NCI-H526 (cell line): ENCODE measurements at regions not wholly inside any gene's neighbourhood (a gene's known extent, or its start where the extent isn't known, plus 50 kb on each side); places are given as distances from the start of the nearest gene placed in this dataset.

Experiments used
- DNase-seq, 2 experiments: peaks; one replicate each; lab custom pipeline; 2025; lab: John Stamatoyannopoulos, UW

GRCh38 chr3:107428051-107428858 lies 51.0 kb downstream of the CCDC54 start:
- peak in 1 of 2 experiments; percentile 5 for DNase-seq

- DNase-seq: peak; percentile 76 to 90
Measured at GRCh38 chr3:107429320-107430181, 52.3 kb downstream of the CCDC54 start.

DNA sequence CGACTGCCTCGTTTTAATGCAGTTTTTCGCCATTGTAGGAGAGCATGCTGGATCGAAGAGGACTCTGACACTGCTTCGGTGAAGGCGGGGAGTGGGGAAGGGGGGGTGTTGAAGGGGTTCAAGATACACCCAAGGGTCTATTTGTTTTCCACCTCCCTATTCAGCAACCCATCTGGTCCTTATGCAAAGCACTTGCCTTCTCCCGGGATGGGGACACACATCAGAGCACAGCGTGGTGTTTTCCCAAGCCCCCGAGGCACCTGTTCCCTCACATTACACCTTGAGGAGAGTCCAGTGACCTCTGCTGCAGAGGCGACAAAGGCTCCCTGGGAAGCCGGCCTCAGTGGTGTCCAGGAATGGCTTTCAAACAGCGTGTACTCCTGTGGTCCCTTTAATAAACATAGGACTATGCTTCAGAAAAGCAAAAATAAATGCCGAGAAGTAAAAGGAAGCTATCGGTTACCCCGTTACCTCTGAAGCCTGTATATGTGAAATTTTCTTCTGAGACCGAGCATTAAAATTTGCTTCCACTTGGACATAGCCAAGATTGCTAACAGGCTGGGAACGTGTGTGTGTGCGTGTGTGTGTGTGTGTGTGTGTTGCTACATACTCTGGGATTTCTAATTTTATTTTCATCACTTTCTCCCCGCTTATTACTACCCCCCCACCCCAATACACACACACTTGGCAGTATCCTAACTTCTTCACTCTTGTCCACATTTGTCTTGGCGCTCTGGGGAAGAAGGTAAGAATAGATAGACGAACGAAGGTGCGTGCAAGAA lies 53.2 kb downstream of the CCDC54 start:
- peak; percentile 36 to 71 for DNase-seq

DNA sequence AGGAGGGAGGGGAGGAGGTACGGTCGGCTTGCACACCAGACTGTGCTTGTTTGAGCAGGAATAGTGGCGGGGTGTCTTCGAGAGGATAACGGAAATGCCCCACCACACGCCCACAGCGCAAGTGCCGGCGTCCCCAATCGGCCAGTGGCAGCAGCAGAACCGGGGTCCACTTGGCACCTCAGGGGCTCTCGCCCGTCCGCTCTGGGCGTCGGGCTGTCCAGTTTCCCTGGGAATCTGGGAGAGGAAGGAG lies 53.7 kb downstream of the CCDC54 start:
- no peak for DNase-seq

DNA sequence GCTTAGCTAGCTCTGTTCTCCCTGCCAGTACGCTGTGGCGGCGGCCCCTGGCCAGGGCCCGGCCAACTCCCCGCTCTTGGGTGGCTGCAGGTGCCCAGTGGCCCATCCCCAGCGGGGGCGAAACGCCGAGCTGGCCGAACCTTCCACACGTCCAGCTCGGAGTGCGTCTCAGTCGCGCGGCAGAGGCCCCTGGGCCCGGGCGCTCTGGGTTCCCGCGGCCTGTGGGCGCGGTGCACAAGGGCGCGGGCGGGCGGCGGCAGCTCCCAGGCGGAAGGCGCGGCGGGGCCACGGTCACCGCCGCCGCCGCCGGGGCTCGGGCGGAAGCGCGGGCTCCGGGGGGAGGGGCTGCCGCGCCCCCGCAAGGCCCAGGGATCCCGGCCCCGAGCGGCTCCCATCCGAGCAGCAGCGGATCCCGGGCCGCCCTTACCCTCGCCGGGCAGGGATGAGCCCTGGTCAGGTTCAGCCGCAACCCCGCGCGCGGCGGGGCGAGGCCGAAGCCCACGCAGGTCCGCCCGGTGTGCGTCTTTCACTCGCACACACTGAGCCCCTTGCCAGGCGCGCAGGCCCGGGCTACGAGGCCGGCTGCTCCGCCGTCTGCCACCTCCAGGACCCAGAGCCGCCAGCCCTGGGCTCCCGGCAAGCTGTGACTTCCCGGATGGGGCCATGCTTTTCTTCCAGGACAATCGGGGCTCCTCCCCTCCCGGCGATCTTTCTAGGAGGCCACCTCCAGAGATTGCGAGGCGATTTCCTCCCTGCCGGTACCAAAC lies 54.2 kb downstream of the CCDC54 start:
- peak in 1 of 2 experiments; percentile 73 for DNase-seq

GRCh38 chr3:107432013-107432515 lies 54.8 kb downstream of the CCDC54 start:
- DNase-seq: peak in 1 of 2 experiments; percentile 22

DNA sequence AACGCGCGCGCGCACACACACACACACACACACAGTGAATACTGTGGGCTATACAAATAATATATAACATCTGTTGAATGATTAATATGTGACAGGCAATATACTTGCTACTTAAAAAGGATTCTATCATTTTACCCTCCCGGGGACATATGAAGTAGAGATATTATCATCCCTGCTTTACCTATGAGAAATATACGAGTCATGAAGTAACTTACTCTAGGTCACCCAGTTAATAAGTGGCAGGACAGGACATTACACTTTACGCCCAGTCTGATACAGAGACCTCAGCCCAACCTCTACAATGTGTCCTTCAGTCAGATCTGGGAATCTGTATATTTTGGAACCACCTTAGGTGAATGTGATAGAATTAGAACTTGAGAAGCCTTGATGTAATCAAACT lies 55.4 kb downstream of the CCDC54 start:
- DNase-seq: no peak

GRCh38 chr3:107436029-107436428 lies 58.8 kb downstream of the CCDC54 start:
- DNase-seq: no peak

GRCh38 chr3:107438671-107439070 lies 61.4 kb downstream of the CCDC54 start:
- DNase-seq: no peak

- no peak for DNase-seq
Measured at GRCh38 chr3:107441617-107442016, 64.4 kb downstream of the CCDC54 start.

GRCh38 chr3:107443461-107443860 lies 66.2 kb downstream of the CCDC54 start:
- DNase-seq: no peak

DNA sequence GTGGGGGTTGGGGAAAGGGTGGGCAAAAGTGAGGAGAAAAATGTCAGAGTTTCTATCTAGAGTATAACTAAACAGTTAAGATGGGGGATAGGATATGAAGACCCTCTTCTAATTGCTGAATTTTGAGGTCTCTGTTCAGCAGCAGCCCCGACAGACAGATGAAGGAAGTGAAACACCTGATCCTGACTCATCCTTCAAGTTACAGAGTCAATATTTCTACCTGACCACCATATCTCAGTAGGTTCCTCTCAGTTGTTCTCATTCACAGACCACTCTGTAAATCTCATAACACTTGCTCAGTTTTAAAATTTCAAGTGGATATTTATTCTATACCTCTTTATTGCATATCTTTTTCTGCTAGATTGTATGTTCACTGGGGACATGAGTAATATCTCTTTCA lies 69.5 kb downstream of the CCDC54 start:
- no peak for DNase-seq

- no peak for DNase-seq
Measured at GRCh38 chr3:107450254-107450893, 72.4 kb upstream of the BBX start.

DNA sequence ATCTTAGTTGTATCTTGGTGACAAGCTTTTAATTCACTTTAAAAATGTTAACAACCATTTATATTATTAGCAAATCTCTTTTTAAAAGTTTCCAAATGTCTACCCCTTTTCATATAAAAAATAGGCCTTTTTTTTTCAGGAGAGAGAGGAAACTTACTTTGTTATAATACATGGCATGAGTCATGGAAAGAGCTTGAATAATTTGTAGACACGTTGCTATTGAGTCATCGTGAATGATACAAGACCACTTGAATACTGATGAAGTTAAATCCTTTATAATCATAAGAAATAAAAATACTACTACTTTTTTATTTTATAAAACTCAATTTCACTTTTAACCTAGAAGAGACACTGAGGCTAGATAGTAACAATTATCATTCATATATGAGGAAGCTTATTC lies 70.3 kb upstream of the BBX start:
- no peak for DNase-seq

DNA sequence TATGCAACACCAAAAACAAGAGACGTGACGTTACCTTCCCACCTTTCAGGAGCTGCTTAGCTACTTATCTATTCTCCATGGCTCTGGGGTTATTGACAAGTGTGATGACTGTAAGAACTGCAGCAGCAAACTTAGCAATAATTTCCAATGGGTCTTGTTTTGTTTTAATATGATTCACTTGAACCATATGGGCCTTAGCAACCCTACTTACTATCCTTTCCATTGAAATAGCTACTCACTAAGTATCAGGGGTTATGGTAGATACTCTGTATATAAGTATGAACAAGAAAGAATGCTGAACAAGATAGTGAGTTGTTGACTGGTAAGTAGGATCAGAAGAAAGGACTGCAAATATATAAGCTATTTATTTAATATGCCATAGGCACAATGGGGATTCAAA lies 69.3 kb upstream of the BBX start:
- DNase-seq: no peak

DNA sequence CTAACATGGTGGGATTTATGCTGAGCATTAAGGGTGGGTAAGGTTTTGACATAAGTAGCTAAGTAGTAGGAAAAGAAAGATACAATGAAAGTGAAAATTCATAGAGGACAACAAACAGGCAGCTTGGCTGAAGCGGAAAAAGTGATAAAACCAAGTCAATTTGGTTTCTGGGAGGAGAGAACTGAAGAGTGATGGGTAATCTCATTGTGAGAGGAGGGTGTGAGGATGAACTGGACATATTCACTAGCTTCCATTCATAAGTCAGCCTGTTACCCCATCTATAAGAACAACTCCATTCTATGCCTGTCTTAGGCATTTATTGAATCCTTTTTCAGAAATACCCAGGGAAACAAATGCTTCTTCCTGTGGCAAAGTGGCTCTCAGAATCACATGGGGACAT lies 67.1 kb upstream of the BBX start:
- DNase-seq: no peak

DNA sequence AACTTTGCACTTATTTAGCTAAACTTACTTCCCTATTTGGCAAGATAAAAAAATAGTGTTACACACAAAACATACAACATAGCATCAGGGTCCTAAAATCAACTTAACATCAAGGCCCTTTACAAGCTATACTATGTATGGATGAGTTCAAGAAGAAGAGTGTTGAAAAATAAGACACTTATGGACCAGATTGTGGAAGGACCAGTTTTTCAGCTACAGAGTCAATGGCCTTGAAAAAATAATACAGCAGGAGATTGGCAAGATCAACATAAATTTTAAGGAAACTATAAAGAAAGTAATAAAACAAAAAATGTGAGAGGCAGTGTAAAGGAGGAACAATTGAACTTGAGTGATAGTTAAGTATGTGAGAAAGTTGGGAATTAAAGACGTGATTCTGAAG lies 66.3 kb upstream of the BBX start:
- DNase-seq: no peak

DNA sequence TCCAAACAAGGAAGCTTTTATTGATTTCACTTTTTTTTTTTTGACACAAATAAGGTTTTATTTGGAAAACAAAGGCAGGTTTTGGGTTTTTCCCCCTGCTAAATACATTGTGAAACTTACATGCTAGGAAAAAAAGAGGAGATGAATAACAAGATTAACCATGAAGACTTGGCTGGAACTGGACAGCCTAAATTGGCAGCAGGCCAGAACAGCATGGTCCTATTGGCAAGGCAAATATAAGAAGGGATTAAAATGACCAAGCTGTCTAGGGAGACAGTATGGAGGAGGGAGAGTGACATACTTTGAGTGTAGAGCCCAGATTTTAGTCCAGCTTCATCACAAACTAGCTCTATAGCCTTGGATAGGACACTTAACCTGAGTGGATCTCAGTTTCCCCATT lies 63.9 kb upstream of the BBX start:
- DNase-seq: no peak

DNA sequence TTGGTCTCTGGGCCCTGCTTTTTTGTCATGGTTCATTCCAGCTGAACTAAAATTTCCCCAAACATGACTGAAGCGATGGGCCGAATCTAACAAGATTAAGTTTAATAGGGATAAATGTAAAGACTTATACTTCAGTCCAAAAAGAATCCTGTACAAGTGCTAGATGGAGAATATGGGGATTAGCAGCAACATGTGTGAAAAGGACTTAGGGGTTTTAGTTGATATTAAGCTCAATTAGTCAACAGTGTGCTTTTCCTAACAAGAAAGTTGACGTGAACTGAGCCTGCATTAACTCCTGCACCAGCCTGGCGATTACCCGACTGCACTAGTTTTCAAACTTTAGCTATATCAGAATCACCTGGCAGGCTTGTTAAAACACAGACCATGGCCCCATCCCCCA lies 61.0 kb upstream of the BBX start:
- no peak for DNase-seq

DNA sequence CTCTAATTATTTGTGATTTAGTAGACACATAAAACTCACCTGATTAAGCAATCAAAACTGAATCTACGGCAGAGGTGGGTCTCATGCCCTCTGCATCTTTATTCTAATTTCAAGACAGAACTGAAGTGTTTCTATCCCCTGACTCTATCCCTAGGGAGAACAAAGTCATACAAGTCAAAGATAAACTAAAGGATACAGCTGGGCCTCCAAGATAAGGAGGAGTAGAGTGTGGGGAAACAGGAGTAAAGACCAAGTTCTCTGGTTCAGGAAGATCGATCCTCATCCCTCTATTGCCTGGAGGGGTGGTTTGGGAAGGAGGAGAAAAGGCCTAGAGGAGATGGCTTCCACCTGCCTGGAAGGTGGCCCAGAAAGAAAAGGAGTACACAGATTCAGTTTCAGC lies 58.7 kb upstream of the BBX start:
- DNase-seq: no peak

- DNase-seq: no peak
Measured at GRCh38 chr3:107465064-107465631, 57.6 kb upstream of the BBX start.
